Ascending aorta (tissue), 2 donors: ENCODE measurements at regions not wholly inside any gene's neighbourhood (a gene's known extent, or its start where the extent isn't known, plus 50 kb on each side); places are given as distances from the start of the nearest gene placed in this dataset.

ENCODE experiments used
- DNase-seq, 2 donors: peaks; one replicate each; pipeline ENCODE4 v3.0.0-alpha.2; 2019; ENCODE audit warnings: low spot score in 2 of 2
- H3K27ac ChIP-seq, 2 donors: fragments of 200-600 bp; sonication (generic); one replicate each; pipeline ENCODE4 v1.5.1; 2016 to 2017; ENCODE audit warnings: mild to moderate bottlenecking in 1 of 2
- H3K27me3 ChIP-seq: fragments of 200-600 bp; sonication (generic); one replicate; pipeline ENCODE4 v1.5.1; 2017
- H3K36me3 ChIP-seq, 2 donors: fragments of 200-600 bp; sonication (generic); one replicate each; pipeline ENCODE4 v1.5.1; 2016
- H3K4me1 ChIP-seq, 2 donors: fragments of 200-600 bp; sonication (generic); one replicate each; pipeline ENCODE4 v1.5.1; 2016 to 2017; ENCODE audit warnings: mild to moderate bottlenecking in 1 of 2
- H3K4me3 ChIP-seq, 2 donors: fragments of 200-600 bp; sonication (generic); one replicate each; pipeline ENCODE4 v1.5.1; 2016 to 2017; ENCODE audit warnings: mild to moderate bottlenecking in 1 of 2
- H3K9me3 ChIP-seq, 2 donors: fragments of 200-600 bp; sonication (generic); one replicate each; pipeline ENCODE4 v1.5.1; 2016
- CTCF ChIP-seq, 3 experiments: fragments of 200-600 bp in 2 of 3; fragments of 450-650 bp in 1 of 3; sonication (generic) in 2 of 3; IDR thresholded peaks; one replicate each; pipeline ENCODE4 v1.5.1; 2016 to 2019; ENCODE audit warnings: antibody characterized with exemption in 3 of 3, mild to moderate bottlenecking in 1 of 3, moderate library complexity in 1 of 3
- intact Hi-C: fragments of 100-400 bp; cut with DNase I; formaldehyde crosslinking; loops from one replicate; pipeline ENCODE4 v1.15.1; 2023

GRCh38 chr4:14379183-14379582, 623.1 kb upstream of the CPEB2 start:
- H3K4me1 ChIP-seq: no peaks in the 10 kb centered on the region
- no peaks in the 10 kb centered on the region for H3K36me3 ChIP-seq
- TF ChIP-seq CTCF (IDR thresholded peaks at IDR 0.05): no peak
- H3K27ac ChIP-seq: no peak overlapping the region
- intact Hi-C loops: no loop called here
- DNase-seq: no peak
- H3K27me3 ChIP-seq: no peaks in the 10 kb centered on the region
- H3K4me3 ChIP-seq: no peak overlapping the region
- H3K9me3 ChIP-seq: no peaks in the 10 kb centered on the region

GRCh38 chr4:14383652-14384051, 618.6 kb upstream of the CPEB2 start:
- H3K4me3 ChIP-seq: no peak overlapping the region
- H3K4me1 ChIP-seq: no peaks in the 10 kb centered on the region
- H3K9me3 ChIP-seq: no peaks in the 10 kb centered on the region
- H3K27me3 ChIP-seq: no peaks in the 10 kb centered on the region
- H3K27ac ChIP-seq: no peak overlapping the region
- H3K36me3 ChIP-seq: no peaks in the 10 kb centered on the region
- DNase-seq: no peak
- intact Hi-C loops: no loop called here
- TF ChIP-seq CTCF (IDR thresholded peaks at IDR 0.05): no peak

- Histone ChIP-seq H3K36me3 (no peaks in the 10 kb centered on the region), H3K4me3 (no peak overlapping the region), H3K4me1 (no peaks in the 10 kb centered on the region), H3K27ac (no peak overlapping the region), H3K9me3 (no peaks in the 10 kb centered on the region), H3K27me3 (no peaks in the 10 kb centered on the region)
- intact Hi-C loops: no loop called here
- no peak for TF ChIP-seq CTCF (IDR thresholded peaks at IDR 0.05)
- DNase-seq: no peak
These were observed 617.5 kb upstream of the CPEB2 start for GRCh38 chr4:14384824-14385223.

- H3K9me3 ChIP-seq: no peaks in the 10 kb centered on the region
- intact Hi-C loops: no loop called here
- H3K4me1 ChIP-seq: no peaks in the 10 kb centered on the region
- TF ChIP-seq CTCF (IDR thresholded peaks at IDR 0.05): no peak
- no peak overlapping the region for H3K27ac ChIP-seq
- no peaks in the 10 kb centered on the region for H3K36me3 ChIP-seq
- DNase-seq: no peak
- H3K27me3 ChIP-seq: no peaks in the 10 kb centered on the region
- H3K4me3 ChIP-seq: no peak overlapping the region
These were observed 616.1 kb upstream of the CPEB2 start for GRCh38 chr4:14386196-14386595.

- Histone ChIP-seq H3K27me3 (no peaks in the 10 kb centered on the region), H3K36me3 (no peaks in the 10 kb centered on the region), H3K4me1 (no peaks in the 10 kb centered on the region), H3K9me3 (no peaks in the 10 kb centered on the region), H3K27ac (no peak overlapping the region), H3K4me3 (no peak overlapping the region)
- no peak for DNase-seq
- TF ChIP-seq CTCF (IDR thresholded peaks at IDR 0.05): no peak
- intact Hi-C loops: no loop called here
These were observed 614.6 kb upstream of the CPEB2 start for GRCh38 chr4:14387647-14388046.

GRCh38 chr4:14392378-14392777, 609.9 kb upstream of the CPEB2 start:
- Histone ChIP-seq H3K27ac (no peak overlapping the region), H3K4me3 (no peak overlapping the region), H3K4me1 (no peaks in the 10 kb centered on the region), H3K36me3 (no peaks in the 10 kb centered on the region), H3K9me3 (no peaks in the 10 kb centered on the region), H3K27me3 (no peaks in the 10 kb centered on the region)
- intact Hi-C loops: no loop called here
- no peak for DNase-seq
- TF ChIP-seq CTCF (IDR thresholded peaks at IDR 0.05): no peak
